ENCODE measurements at regions not wholly inside any gene's neighbourhood (a gene's known extent, or its start where the extent isn't known, plus 50 kb on each side); places are given as distances from the start of the nearest gene placed in this dataset.

GRCh38 chr10:4754143-4754542 is 71.9 kb upstream of the AKR1E2 start:
- DNase-seq = no peak
- TF ChIP-seq EP300 (IDR thresholded peaks at IDR 0.05) = no peak
- TF ChIP-seq CTCF (IDR thresholded peaks at IDR 0.05) = no peak
- no peak for TF ChIP-seq POLR2A (IDR thresholded peaks at IDR 0.05)
- no peaks in the 10 kb centered on the region for H3K9me3 ChIP-seq
- H3K4me1 ChIP-seq (ENCODE audit: insufficient read depth) = no peaks in the 10 kb centered on the region
- no peak overlapping the region for H3K27ac ChIP-seq
- no peaks in the 10 kb centered on the region for H3K27me3 ChIP-seq
- no peaks in the 10 kb centered on the region for H3K36me3 ChIP-seq
- H3K4me3 ChIP-seq = no peak overlapping the region
- intact Hi-C loops (cut with DNase I) = no loop called here
- WGBS, 3 donors = 97% methylated on average over 5 to 8 of the region's 8 CpGs

GRCh38 chr10:4751211-4751610 is 74.8 kb upstream of the AKR1E2 start:
- TF ChIP-seq POLR2A (IDR thresholded peaks at IDR 0.05) (no peak), EP300 (IDR thresholded peaks at IDR 0.05) (no peak), CTCF (IDR thresholded peaks at IDR 0.05) (no peak)
- Histone ChIP-seq H3K36me3 (no peaks in the 10 kb centered on the region), H3K27ac (no peak overlapping the region), H3K27me3 (no peaks in the 10 kb centered on the region), H3K4me3 (no peak overlapping the region), H3K9me3 (no peaks in the 10 kb centered on the region), H3K4me1 (ENCODE audit: insufficient read depth) (no peaks in the 10 kb centered on the region)
- WGBS, 3 donors = 82 to 85% (median 82%) methylated on average over 2 of the region's 2 CpGs
- DNase-seq = no peak
- intact Hi-C loops (cut with DNase I) = no loop called here

- Histone ChIP-seq H3K4me1 (ENCODE audit: insufficient read depth) (no peaks in the 10 kb centered on the region), H3K27ac (no peak overlapping the region), H3K36me3 (no peaks in the 10 kb centered on the region), H3K27me3 (no peaks in the 10 kb centered on the region), H3K9me3 (no peaks in the 10 kb centered on the region), H3K4me3 (no peak overlapping the region)
- intact Hi-C loops (cut with DNase I) = no loop called here
- TF ChIP-seq CTCF (IDR thresholded peaks at IDR 0.05) = no peak
- no peak for TF ChIP-seq EP300 (IDR thresholded peaks at IDR 0.05)
- no peak for TF ChIP-seq POLR2A (IDR thresholded peaks at IDR 0.05)
- DNase-seq = no peak
- WGBS, 3 donors = 90 to 94% (median 90%) methylated on average over 4 of the region's 4 CpGs
Observed at GRCh38 chr10:4749271-4749574, 76.8 kb upstream of the AKR1E2 start.

GRCh38 chr10:4748491-4749270 is 77.3 kb upstream of the AKR1E2 start:
- no peak overlapping the region for H3K4me3 ChIP-seq
- no peak for DNase-seq
- TF ChIP-seq EP300 (IDR thresholded peaks at IDR 0.05) = no peak
- no peak for TF ChIP-seq CTCF (IDR thresholded peaks at IDR 0.05)
- TF ChIP-seq POLR2A (IDR thresholded peaks at IDR 0.05) = no peak
- H3K27me3 ChIP-seq = no peaks in the 10 kb centered on the region
- H3K36me3 ChIP-seq = no peaks in the 10 kb centered on the region
- H3K9me3 ChIP-seq = no peaks in the 10 kb centered on the region
- WGBS, 3 donors = 72 to 87% (median 85%) methylated on average over 4 of the region's 4 CpGs
- intact Hi-C loops (cut with DNase I) = no loop called here
- no peak overlapping the region for H3K27ac ChIP-seq
- H3K4me1 ChIP-seq (ENCODE audit: insufficient read depth) = no peaks in the 10 kb centered on the region
